B cell (primary cell): ENCODE measurements at regions not wholly inside any gene's neighbourhood (a gene's known extent, or its start where the extent isn't known, plus 50 kb on each side); places are given as distances from the start of the nearest gene placed in this dataset.

ENCODE experiments used
- ATAC-seq: fragments of 200-7000 bp; cut with Tn5 transposase; one replicate; pipeline ENCODE4 v1.10.0; 2021; ENCODE audit warnings: low read depth, mild to moderate bottlenecking, moderate number of reproducible peaks, moderate library complexity
- CTCF ChIA-PET: fragments of 350-600 bp; sonication (Branson Sonifier 250); formaldehyde crosslinking; loops from one replicate; lab custom pipeline; 2021; ENCODE audit warnings: antibody characterized with exemption, inconsistent platforms; lab: Charles Lee
- POLR2A ChIA-PET: fragments of 350-600 bp; sonication (Branson Sonifier 250); formaldehyde crosslinking; loops from one replicate; lab custom pipeline; 2021; ENCODE audit warnings: antibody characterized with exemption; lab: Charles Lee
- DNase-seq: peaks from one replicate; pipeline ENCODE4 v3.0.0; 2013
- H2AFZ ChIP-seq: 2 replicates; pipeline ENCODE4 v1.6.1; 2012; ENCODE audit warnings: mild to moderate bottlenecking, low read depth, low read length; ENCODE audit not compliant: insufficient read depth, poor library complexity, severe bottlenecking
- H3K27ac ChIP-seq, 2 donors: 1 replicate in 1 of 2; 2 replicates in 1 of 2; pipeline ENCODE4 v1.5.1; 2012 to 2013; ENCODE audit warnings: low read length in 2 of 2, mild to moderate bottlenecking in 2 of 2, moderate library complexity in 1 of 2
- H3K27me3 ChIP-seq, 4 experiments: fragments of 200-600 bp in 1 of 4; sonication (generic) in 1 of 4; replicated peaks in 1 of 4; 1 replicate in 2 of 4; 2 replicates in 2 of 4; pipeline versions ENCODE4 v1.6.1 to v1.7.0; 2013 to 2016; ENCODE audit warnings: low read length in 3 of 4, mild to moderate bottlenecking in 2 of 4, mixed read lengths in 1 of 4, moderate library complexity in 1 of 4; ENCODE audit not compliant: insufficient read depth in 4 of 4, control insufficient read depth in 3 of 4; ENCODE audit errors: control extremely low read depth in 1 of 4
- H3K36me3 ChIP-seq, 2 experiments: replicated peaks in 1 of 2; 1 replicate in 1 of 2; 2 replicates in 1 of 2; pipeline versions ENCODE4 v1.6.1 to v1.7.1; 2013; ENCODE audit warnings: low read length in 1 of 2; ENCODE audit not compliant: insufficient read depth in 2 of 2, control insufficient read depth in 1 of 2; ENCODE audit errors: control extremely low read depth in 1 of 2, extremely low read depth in 1 of 2
- H3K4me1 ChIP-seq, 2 donors: fragments of 200-600 bp in 1 of 2; sonication (generic) in 1 of 2; 1 replicate in 1 of 2; 2 replicates in 1 of 2; pipeline versions ENCODE4 v1.5.1 to v1.6.1; 2013 to 2017; ENCODE audit warnings: low read length in 2 of 2; ENCODE audit not compliant: control insufficient read depth in 2 of 2, insufficient read depth in 2 of 2
- H3K4me2 ChIP-seq: replicated peaks from 2 replicates; pipeline ENCODE3; 2012; ENCODE audit warnings: mild to moderate bottlenecking, low read depth, low read length; ENCODE audit not compliant: poor library complexity, severe bottlenecking
- H3K4me3 ChIP-seq, 5 experiments: fragments of 200-600 bp in 1 of 5; sonication (generic) in 1 of 5; 1 replicate in 3 of 5; 2 replicates in 2 of 5; pipeline versions ENCODE4 v1.5.1 to v1.7.0; 2011 to 2016; ENCODE audit warnings: low read length in 4 of 5, mild to moderate bottlenecking in 4 of 5, low read depth in 2 of 5, control low read depth in 1 of 5, moderate library complexity in 1 of 5; ENCODE audit not compliant: insufficient read depth in 1 of 5; ENCODE audit errors: control extremely low read depth in 1 of 5, extremely low read depth in 1 of 5
- H3K79me2 ChIP-seq: fragments of 200-600 bp; sonication (generic); one replicate; pipeline ENCODE4 v1.6.0; 2016; ENCODE audit warnings: low read length; ENCODE audit not compliant: control insufficient read depth, insufficient read depth
- H3K9ac ChIP-seq: fragments of 200-600 bp; sonication (generic); 2 replicates; pipeline ENCODE4 v1.6.1; 2017; ENCODE audit warnings: mild to moderate bottlenecking, low read length, moderate library complexity
- H3K9me3 ChIP-seq, 3 donors: one replicate each; pipeline versions ENCODE4 v1.6.1 to v1.7.1; 2013; ENCODE audit warnings: low read length in 2 of 3; ENCODE audit not compliant: control insufficient read depth in 2 of 3, insufficient read depth in 1 of 3; ENCODE audit errors: control extremely low read depth in 1 of 3
- H4K20me1 ChIP-seq: 2 replicates; pipeline ENCODE4 v1.6.0; 2012; ENCODE audit warnings: mild to moderate bottlenecking, low read length; ENCODE audit not compliant: insufficient read depth, control insufficient read depth, poor library complexity, severe bottlenecking
- H3K27ac Mint-ChIP-seq: one replicate; pipeline ENCODE4 v1.8.0; 2021; ENCODE audit warnings: mixed read lengths
- H3K27me3 Mint-ChIP-seq: one replicate; pipeline ENCODE4 v1.8.0; 2021; ENCODE audit warnings: mixed read lengths
- H3K4me1 Mint-ChIP-seq: one replicate; pipeline ENCODE4 v1.8.0; 2021; ENCODE audit warnings: mixed read lengths
- H3K4me3 Mint-ChIP-seq: one replicate; pipeline ENCODE4 v1.8.0; 2021; ENCODE audit warnings: mixed read lengths
- H3K9me3 Mint-ChIP-seq: one replicate; pipeline ENCODE4 v1.8.0; 2022; ENCODE audit warnings: mixed read lengths; ENCODE audit not compliant: insufficient read depth
- CTCF ChIP-seq: fragments of 200-600 bp; IDR thresholded peaks from one replicate; pipeline ENCODE4 v1.8.0; 2022; ENCODE audit warnings: antibody characterized with exemption, mild to moderate bottlenecking
- EZH2 ChIP-seq: IDR thresholded peaks from 2 replicates; pipeline ENCODE4 v1.6.1; 2012; ENCODE audit warnings: borderline replicate concordance, low read depth, mild to moderate bottlenecking, moderate library complexity, low read length; ENCODE audit not compliant: insufficient read depth, poor library complexity, severe bottlenecking
- WGBS: methylation state at CpG from one replicate; pipeline ENCODE4 v1.1.5; 2013; ENCODE audit warnings: missing lambda C conversion rate; ENCODE audit not compliant: insufficient coverage; 5-methylcytosine and 5-hydroxymethylcytosine counted together
- intact Hi-C: fragments of 100-400 bp; cut with micrococcal nuclease; formaldehyde crosslinking; loops from one replicate; pipeline ENCODE4 v1.10.0; 2022

GRCh38 chr21:39041816-39042215, 141.4 kb downstream of the PSMG1 start:
- intact Hi-C loops = no loop called here
- Histone ChIP-seq H3K27ac (no peak overlapping the region), H3K4me3 (no peak overlapping the region), H3K27me3 (peaks cover 0 to 5% (median 0%) of the 10 kb centered on the region in 4 experiments), H3K9me3 (peaks cover 0 to 3% (median 0%) of the 10 kb centered on the region in 3 donors), H3K36me3 (no peaks in the 10 kb centered on the region), H4K20me1 (no peaks in the 10 kb centered on the region), H3K4me2 (no peak overlapping the region), H2AFZ (no peak overlapping the region), H3K79me2 (no peaks in the 10 kb centered on the region), H3K4me1 (no peaks in the 10 kb centered on the region), H3K9ac (no peak overlapping the region)
- peaks cover 3% of the 10 kb centered on the region for H3K9me3 Mint-ChIP-seq
- peaks cover 2% of the 10 kb centered on the region for H3K4me1 Mint-ChIP-seq
- DNase-seq (no peak), ATAC-seq (no peak)
- TF ChIP-seq EZH2 (no peak), CTCF (no peak)
- H3K27ac Mint-ChIP-seq = no peak overlapping the region
- H3K27me3 Mint-ChIP-seq = peaks cover 10% of the 10 kb centered on the region
- WGBS = 82% methylated on average over 2 of the region's 4 CpGs
- no peak overlapping the region for H3K4me3 Mint-ChIP-seq
- POLR2A ChIA-PET = no interaction called here
- CTCF ChIA-PET = interaction anchor here (1.2 kb wide), 1 partner anchor 12 kb away, joined by 3 read pairs; no protein-coding TSS in a partner anchor

- Histone ChIP-seq H3K27me3 (peaks cover 0 to 5% (median 0%) of the 10 kb centered on the region in 4 experiments), H3K4me3 (no peak overlapping the region), H3K79me2 (no peaks in the 10 kb centered on the region), H3K9me3 (peaks cover 0 to 3% (median 0%) of the 10 kb centered on the region in 3 donors), H4K20me1 (no peaks in the 10 kb centered on the region), H3K4me1 (no peaks in the 10 kb centered on the region), H3K4me2 (no peak overlapping the region), H3K36me3 (no peaks in the 10 kb centered on the region), H3K27ac (no peak overlapping the region), H3K9ac (no peak overlapping the region), H2AFZ (no peak overlapping the region)
- Mint-ChIP-seq H3K27me3 (peaks cover 18% of the 10 kb centered on the region), H3K27ac (no peak overlapping the region), H3K4me3 (no peak overlapping the region), H3K4me1 (peaks cover 2% of the 10 kb centered on the region), H3K9me3 (peaks cover 3% of the 10 kb centered on the region)
- TF ChIP-seq CTCF (no peak), EZH2 (no peak)
- intact Hi-C loops = no loop called here
- DNase-seq (no peak), ATAC-seq (no peak)
- WGBS = 30% methylated on average over 3 of the region's 5 CpGs
- POLR2A ChIA-PET = no interaction called here
- CTCF ChIA-PET = no interaction called here
Measured at GRCh38 chr21:39040494-39041110, 142.6 kb downstream of the PSMG1 start.
